ENCODE measurements at regions not wholly inside any gene's neighbourhood (a gene's known extent, or its start where the extent isn't known, plus 50 kb on each side); places are given as distances from the start of the nearest gene placed in this dataset.

- Histone ChIP-seq H3K4me3 (ENCODE audit: extremely low read depth in 1 of 4, insufficient read depth in 2 of 4, low read depth in 3 of 4, low read length in 4 of 4) (no peak overlapping the region), H3K27me3 (replicated peaks in 1 of 4; ENCODE audit: control insufficient read depth in 3 of 4, extremely low read depth in 1 of 4, insufficient read depth in 3 of 4, low read length in 3 of 4) (no peaks in the 10 kb centered on the region), H3K4me2 (ENCODE audit: insufficient read depth in 1 of 2, low read depth in 2 of 2, low read length in 2 of 2) (no peak overlapping the region), H4K91ac (replicated peaks; ENCODE audit: insufficient read length, low read length) (no peak overlapping the region), H2BK20ac (ENCODE audit: low read length) (no peak overlapping the region), H3K9me3 (ENCODE audit: insufficient read depth in 2 of 2, low read depth in 1 of 2, low read length in 1 of 2) (no peaks in the 10 kb centered on the region), H3K23ac (ENCODE audit: insufficient read length) (no peak overlapping the region), H4K5ac (ENCODE audit: insufficient read length, low read depth, low read length) (no peak overlapping the region), H2AFZ (ENCODE audit: low read length) (no peak overlapping the region), H2BK120ac (replicated peaks; ENCODE audit: low read depth, low read length) (no peak overlapping the region), H3K14ac (ENCODE audit: insufficient read length) (no peak overlapping the region), H3K79me2 (ENCODE audit: control insufficient read depth in 1 of 2, insufficient read depth in 2 of 2, low read length in 2 of 2) (no peaks in the 10 kb centered on the region), H2BK15ac (ENCODE audit: low read length) (no peak overlapping the region), H4K8ac (ENCODE audit: extremely low read depth, insufficient read depth, low read length) (no peak overlapping the region), H3K79me1 (ENCODE audit: low read depth, low read length) (no peaks in the 10 kb centered on the region), H3K9ac (replicated peaks in 1 of 4; ENCODE audit: extremely low read depth in 1 of 4, low read depth in 3 of 4, low read length in 3 of 4) (no peak overlapping the region), H3K56ac (replicated peaks; ENCODE audit: insufficient read length, low read depth, low read length) (no peak overlapping the region), H2BK5ac (ENCODE audit: low read depth, low read length) (no peak overlapping the region), H3K18ac (ENCODE audit: extremely low read depth, low read length) (no peak overlapping the region), H4K20me1 (replicated peaks in 1 of 2; ENCODE audit: control insufficient read depth in 1 of 2, insufficient read depth in 2 of 2, low read length in 2 of 2) (no peaks in the 10 kb centered on the region), H3K4ac (replicated peaks; ENCODE audit: insufficient read length, low read depth, low read length) (no peak overlapping the region), H3K23me2 (ENCODE audit: low read depth, low read length) (no peaks in the 10 kb centered on the region), H2AK5ac (ENCODE audit: low read depth, low read length) (no peak overlapping the region), H3K4me1 (replicated peaks in 1 of 4; ENCODE audit: control insufficient read depth in 3 of 4, insufficient read depth in 4 of 4, low read length in 3 of 4) (peaks cover 0 to 3% (median 0%) of the 10 kb centered on the region in 4 experiments; a peak in 1 of 7 replicates), H2BK12ac (ENCODE audit: low read depth, low read length) (no peak overlapping the region), H3K27ac (ENCODE audit: low read depth, low read length) (no peak overlapping the region), H3K36me3 (ENCODE audit: control insufficient read depth in 2 of 4, insufficient read depth in 4 of 4, low read length in 3 of 4) (no peaks in the 10 kb centered on the region)
- FAIRE-seq (no peak), DNase-seq (ENCODE audit: low read depth in 1 of 2, low spot score in 2 of 2) (no peak)
- POLR2A ChIA-PET (ENCODE audit: partially characterized antibody) = interaction anchor here (1.0 to 1.7 kb wide), 4 partner anchors 148 to 157 kb away, joined by 3 to 5 read pairs (median 4); no protein-coding TSS in a partner anchor
- 90% methylated on average over 5 of the region's 5 CpGs; no CpG with 5 or more reads in 1 of the 2 experiments for WGBS, 2 experiments (ENCODE audit: extremely low coverage in 1 of 2, insufficient coverage in 1 of 2, insufficient read length in 1 of 2, insufficient replicate concordance in 2 of 2, low coverage in 1 of 2, low lambda C conversion rate in 2 of 2, missing lambda C conversion rate in 1 of 2)
- CTCF ChIA-PET (ENCODE audit: partially characterized antibody) = interaction anchor here (0.6 to 1.9 kb wide), 7 partner anchors 14 to 110 kb away, joined by 3 to 7 read pairs (median 3); no protein-coding TSS in a partner anchor
- TF ChIP-seq SIN3A (conservative IDR thresholded peaks at IDR 0.05 in 1 of 2, IDR thresholded peaks at IDR 0.05 in 1 of 2; ENCODE audit: low read depth in 1 of 2, low read length in 2 of 2) (no peak), MAFK (IDR thresholded peaks at IDR 0.05; ENCODE audit: low read depth, low read length) (no peak)
These were observed 143.8 kb upstream of the SLC38A2 start for GRCh38 chr12:46516238-46516932.
